ENCODE measurements at regions not wholly inside any gene's neighbourhood (a gene's known extent, or its start where the extent isn't known, plus 50 kb on each side); places are given as distances from the start of the nearest gene placed in this dataset.

DNA sequence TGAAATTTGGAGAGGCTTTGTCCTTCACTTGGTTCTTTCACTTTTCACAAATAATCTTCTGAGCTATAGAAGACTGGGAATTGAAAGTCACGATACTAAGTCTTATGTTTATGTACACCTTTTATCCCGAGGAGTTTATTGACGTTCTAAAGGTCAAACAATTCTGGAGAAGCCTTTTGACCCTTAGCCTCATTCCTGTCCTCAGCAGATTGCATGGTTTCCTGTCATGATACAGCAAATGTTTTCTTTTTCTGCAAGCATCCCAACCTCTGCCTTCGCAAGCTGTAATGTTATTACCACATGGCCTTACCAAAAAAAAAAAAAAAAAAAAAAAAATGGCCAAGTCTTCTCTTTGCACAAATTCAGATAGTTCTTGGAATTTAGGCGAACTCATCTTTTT is 411.7 kb upstream of the FLRT2 start:
- TF ChIP-seq, protein P1, sequence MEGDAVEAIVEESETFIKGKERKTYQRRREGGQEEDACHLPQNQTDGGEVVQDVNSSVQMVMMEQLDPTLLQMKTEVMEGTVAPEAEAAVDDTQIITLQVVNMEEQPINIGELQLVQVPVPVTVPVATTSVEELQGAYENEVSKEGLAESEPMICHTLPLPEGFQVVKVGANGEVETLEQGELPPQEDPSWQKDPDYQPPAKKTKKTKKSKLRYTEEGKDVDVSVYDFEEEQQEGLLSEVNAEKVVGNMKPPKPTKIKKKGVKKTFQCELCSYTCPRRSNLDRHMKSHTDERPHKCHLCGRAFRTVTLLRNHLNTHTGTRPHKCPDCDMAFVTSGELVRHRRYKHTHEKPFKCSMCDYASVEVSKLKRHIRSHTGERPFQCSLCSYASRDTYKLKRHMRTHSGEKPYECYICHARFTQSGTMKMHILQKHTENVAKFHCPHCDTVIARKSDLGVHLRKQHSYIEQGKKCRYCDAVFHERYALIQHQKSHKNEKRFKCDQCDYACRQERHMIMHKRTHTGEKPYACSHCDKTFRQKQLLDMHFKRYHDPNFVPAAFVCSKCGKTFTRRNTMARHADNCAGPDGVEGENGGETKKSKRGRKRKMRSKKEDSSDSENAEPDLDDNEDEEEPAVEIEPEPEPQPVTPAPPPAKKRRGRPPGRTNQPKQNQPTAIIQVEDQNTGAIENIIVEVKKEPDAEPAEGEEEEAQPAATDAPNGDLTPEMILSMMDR (IDR thresholded peaks at IDR 0.05), result no peak
- TF ChIP-seq NR2C2 (CRISPR knock-in tag; IDR thresholded peaks at IDR 0.05), result no peak
- TF ChIP-seq, protein P2, sequence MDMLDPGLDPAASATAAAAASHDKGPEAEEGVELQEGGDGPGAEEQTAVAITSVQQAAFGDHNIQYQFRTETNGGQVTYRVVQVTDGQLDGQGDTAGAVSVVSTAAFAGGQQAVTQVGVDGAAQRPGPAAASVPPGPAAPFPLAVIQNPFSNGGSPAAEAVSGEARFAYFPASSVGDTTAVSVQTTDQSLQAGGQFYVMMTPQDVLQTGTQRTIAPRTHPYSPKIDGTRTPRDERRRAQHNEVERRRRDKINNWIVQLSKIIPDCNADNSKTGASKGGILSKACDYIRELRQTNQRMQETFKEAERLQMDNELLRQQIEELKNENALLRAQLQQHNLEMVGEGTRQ (CRISPR knock-in tag; IDR thresholded peaks at IDR 0.05), result no peak
- TF ChIP-seq, protein P3, sequence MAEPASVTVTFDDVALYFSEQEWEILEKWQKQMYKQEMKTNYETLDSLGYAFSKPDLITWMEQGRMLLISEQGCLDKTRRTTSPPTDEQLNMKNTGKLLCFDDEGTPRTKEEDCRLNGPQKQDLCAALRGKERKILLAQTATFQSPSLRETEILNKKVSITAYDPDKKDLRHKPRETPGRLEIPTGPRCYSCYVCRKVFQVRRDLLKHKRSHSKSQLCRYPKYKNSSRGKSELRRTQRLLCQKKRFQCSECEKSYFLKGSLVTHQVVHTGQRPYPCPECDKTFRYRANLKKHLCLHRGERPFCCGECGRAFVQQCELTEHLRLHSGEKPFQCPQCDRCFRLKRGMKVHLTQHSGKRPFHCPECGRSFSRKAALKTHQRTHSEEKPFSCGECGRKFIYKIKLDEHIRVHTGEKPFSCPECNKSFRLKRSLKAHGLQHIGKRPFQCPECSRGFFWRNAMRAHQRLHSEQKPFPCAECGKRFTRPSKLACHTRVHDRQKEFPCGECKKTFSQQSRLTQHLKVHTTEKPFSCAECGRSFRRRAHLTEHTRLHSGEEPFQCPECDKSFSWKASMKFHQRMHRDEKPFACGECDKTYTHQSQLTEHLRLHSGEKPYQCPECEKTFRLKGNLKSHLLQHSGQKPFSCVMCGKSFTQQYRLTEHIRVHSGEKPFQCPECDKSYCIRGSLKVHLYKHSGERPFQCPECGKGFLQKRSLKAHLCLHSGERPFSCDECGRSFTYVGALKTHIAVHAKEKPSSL (CRISPR knock-in tag; conservative IDR thresholded peaks at IDR 0.05), result no peak
- TF ChIP-seq, protein P4, sequence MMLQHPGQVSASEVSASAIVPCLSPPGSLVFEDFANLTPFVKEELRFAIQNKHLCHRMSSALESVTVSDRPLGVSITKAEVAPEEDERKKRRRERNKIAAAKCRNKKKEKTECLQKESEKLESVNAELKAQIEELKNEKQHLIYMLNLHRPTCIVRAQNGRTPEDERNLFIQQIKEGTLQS (CRISPR knock-in tag; conservative IDR thresholded peaks at IDR 0.05), result no peak
- TF ChIP-seq, protein P5, sequence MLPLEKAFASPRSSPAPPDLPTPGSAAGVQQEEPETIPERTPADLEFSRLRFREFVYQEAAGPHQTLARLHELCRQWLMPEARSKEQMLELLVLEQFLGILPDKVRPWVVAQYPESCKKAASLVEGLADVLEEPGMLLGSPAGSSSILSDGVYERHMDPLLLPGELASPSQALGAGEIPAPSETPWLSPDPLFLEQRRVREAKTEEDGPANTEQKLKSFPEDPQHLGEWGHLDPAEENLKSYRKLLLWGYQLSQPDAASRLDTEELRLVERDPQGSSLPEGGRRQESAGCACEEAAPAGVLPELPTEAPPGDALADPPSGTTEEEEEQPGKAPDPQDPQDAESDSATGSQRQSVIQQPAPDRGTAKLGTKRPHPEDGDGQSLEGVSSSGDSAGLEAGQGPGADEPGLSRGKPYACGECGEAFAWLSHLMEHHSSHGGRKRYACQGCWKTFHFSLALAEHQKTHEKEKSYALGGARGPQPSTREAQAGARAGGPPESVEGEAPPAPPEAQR (CRISPR knock-in tag; IDR thresholded peaks at IDR 0.05), result no peak
- no peak for TF ChIP-seq CREM (CRISPR knock-in tag; IDR thresholded peaks at IDR 0.05)

Measured in WTC11 (cell line).